Left kidney (tissue), 1 donor: ENCODE measurements at regions not wholly inside any gene's neighbourhood (a gene's known extent, or its start where the extent isn't known, plus 50 kb on each side); places are given as distances from the start of the nearest gene placed in this dataset.
A peak's percentile ranks its signal among the peaks of the same experiment; 100 is the strongest.

ENCODE experiments used
- DNase-seq: peaks from one replicate; pipeline ENCODE4 v3.0.0-alpha.2; 2013

- DNase-seq = no peak
Measured at GRCh38 chr14:58947814-58948445, 240.5 kb upstream of the DAAM1 start.

GRCh38 chr14:58950555-58950954 lies 237.9 kb upstream of the DAAM1 start:
- DNase-seq = no peak

- DNase-seq = no peak
Measured at GRCh38 chr14:58951143-58951542, 237.3 kb upstream of the DAAM1 start.

- DNase-seq = no peak
Measured at GRCh38 chr14:58954052-58954451, 234.4 kb upstream of the DAAM1 start.

GRCh38 chr14:58954901-58955861 lies 233.3 kb upstream of the DAAM1 start:
- DNase-seq = no peak

- no peak for DNase-seq
Measured at GRCh38 chr14:58961045-58961731, 227.3 kb upstream of the DAAM1 start.

- DNase-seq = no peak
Measured at GRCh38 chr14:58963873-58964597, 224.4 kb upstream of the DAAM1 start.

- DNase-seq = no peak
Measured at GRCh38 chr14:58964598-58964928, 223.9 kb upstream of the DAAM1 start.

- DNase-seq = no peak
Measured at GRCh38 chr14:58965601-58966000, 222.9 kb upstream of the DAAM1 start.

GRCh38 chr14:58966997-58967396 lies 221.5 kb upstream of the DAAM1 start:
- DNase-seq = no peak

- DNase-seq = no peak
Measured at GRCh38 chr14:58969951-58970751, 218.3 kb upstream of the DAAM1 start.

GRCh38 chr14:58972233-58973017 lies 216.0 kb upstream of the DAAM1 start:
- no peak for DNase-seq

GRCh38 chr14:58977366-58977765 lies 211.1 kb upstream of the DAAM1 start:
- DNase-seq = no peak

GRCh38 chr14:58978343-58978742 lies 210.1 kb upstream of the DAAM1 start:
- DNase-seq = peak; percentile 27

- no peak for DNase-seq
Measured at GRCh38 chr14:58979325-58979724, 209.1 kb upstream of the DAAM1 start.

- no peak for DNase-seq
Measured at GRCh38 chr14:58981840-58982239, 206.6 kb upstream of the DAAM1 start.

GRCh38 chr14:58985786-58986185 lies 202.7 kb upstream of the DAAM1 start:
- DNase-seq = no peak

- no peak for DNase-seq
Measured at GRCh38 chr14:58987591-58987990, 200.9 kb upstream of the DAAM1 start.

GRCh38 chr14:58992935-58993334 lies 195.5 kb upstream of the DAAM1 start:
- no peak for DNase-seq

GRCh38 chr14:58994130-58994529 lies 194.3 kb upstream of the DAAM1 start:
- no peak for DNase-seq

- DNase-seq = no peak
Measured at GRCh38 chr14:59004012-59004411, 184.5 kb upstream of the DAAM1 start.
